ENCODE measurements at regions not wholly inside any gene's neighbourhood (a gene's known extent, or its start where the extent isn't known, plus 50 kb on each side); places are given as distances from the start of the nearest gene placed in this dataset.

GRCh38 chr4:74612837-74613236 is 167.9 kb downstream of the AREG start:
- TF ChIP-seq, protein P1, sequence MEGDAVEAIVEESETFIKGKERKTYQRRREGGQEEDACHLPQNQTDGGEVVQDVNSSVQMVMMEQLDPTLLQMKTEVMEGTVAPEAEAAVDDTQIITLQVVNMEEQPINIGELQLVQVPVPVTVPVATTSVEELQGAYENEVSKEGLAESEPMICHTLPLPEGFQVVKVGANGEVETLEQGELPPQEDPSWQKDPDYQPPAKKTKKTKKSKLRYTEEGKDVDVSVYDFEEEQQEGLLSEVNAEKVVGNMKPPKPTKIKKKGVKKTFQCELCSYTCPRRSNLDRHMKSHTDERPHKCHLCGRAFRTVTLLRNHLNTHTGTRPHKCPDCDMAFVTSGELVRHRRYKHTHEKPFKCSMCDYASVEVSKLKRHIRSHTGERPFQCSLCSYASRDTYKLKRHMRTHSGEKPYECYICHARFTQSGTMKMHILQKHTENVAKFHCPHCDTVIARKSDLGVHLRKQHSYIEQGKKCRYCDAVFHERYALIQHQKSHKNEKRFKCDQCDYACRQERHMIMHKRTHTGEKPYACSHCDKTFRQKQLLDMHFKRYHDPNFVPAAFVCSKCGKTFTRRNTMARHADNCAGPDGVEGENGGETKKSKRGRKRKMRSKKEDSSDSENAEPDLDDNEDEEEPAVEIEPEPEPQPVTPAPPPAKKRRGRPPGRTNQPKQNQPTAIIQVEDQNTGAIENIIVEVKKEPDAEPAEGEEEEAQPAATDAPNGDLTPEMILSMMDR (IDR thresholded peaks at IDR 0.05), result no peak
- TF ChIP-seq POLR2A (IDR thresholded peaks at IDR 0.05), result no peak
